GM12874 (cell line): ENCODE measurements at regions not wholly inside any gene's neighbourhood (a gene's known extent, or its start where the extent isn't known, plus 50 kb on each side); places are given as distances from the start of the nearest gene placed in this dataset.

ENCODE experiments used
- TF ChIP-seq, protein P1 (sequence below): IDR thresholded peaks from 2 replicates; pipeline ENCODE4 v1.5.1; 2011; ENCODE audit warnings: low read depth, mild to moderate bottlenecking, control low read depth, low read length, moderate library complexity; ENCODE audit not compliant: insufficient read depth

DNA sequence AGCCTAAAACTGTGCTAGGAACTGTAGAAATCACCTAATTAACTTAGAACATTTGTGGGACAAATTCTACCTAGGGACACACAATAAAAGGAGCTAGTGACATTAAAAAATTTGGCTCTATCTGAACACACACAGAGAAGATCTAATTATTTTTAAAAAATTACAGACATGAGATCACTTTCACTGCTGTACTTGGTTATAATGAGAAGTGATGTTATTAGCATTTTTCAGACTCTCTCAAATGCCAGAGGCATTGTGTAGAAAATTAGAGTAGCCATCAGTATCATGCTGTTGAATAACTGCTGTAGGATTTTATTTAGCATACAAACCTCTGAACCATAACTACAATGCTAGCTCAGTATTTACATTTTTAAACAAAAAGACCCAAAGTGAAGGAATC lies 109.1 kb upstream of the ANK2 start:
- TF ChIP-seq, protein P1, sequence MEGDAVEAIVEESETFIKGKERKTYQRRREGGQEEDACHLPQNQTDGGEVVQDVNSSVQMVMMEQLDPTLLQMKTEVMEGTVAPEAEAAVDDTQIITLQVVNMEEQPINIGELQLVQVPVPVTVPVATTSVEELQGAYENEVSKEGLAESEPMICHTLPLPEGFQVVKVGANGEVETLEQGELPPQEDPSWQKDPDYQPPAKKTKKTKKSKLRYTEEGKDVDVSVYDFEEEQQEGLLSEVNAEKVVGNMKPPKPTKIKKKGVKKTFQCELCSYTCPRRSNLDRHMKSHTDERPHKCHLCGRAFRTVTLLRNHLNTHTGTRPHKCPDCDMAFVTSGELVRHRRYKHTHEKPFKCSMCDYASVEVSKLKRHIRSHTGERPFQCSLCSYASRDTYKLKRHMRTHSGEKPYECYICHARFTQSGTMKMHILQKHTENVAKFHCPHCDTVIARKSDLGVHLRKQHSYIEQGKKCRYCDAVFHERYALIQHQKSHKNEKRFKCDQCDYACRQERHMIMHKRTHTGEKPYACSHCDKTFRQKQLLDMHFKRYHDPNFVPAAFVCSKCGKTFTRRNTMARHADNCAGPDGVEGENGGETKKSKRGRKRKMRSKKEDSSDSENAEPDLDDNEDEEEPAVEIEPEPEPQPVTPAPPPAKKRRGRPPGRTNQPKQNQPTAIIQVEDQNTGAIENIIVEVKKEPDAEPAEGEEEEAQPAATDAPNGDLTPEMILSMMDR = no peak

DNA sequence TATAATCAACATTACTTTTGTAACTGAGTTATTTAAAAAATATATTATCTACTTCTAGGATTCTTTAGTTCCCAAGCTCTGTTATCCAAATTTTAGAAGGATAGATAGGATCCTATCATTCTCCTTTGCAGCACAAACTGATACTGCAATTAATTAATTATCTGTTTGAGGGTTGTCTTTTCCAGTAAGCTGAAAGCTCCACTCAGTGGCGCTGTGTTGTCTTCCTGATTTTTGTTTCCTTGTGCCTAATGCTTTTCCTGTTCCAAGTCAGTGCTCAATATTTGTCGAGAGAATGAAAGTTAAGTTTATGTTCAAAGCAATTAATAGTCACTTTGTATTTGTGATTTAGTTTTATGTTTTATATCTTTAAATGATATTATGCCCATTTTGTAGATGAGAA lies 107.4 kb upstream of the ANK2 start:
- TF ChIP-seq, protein P1 = no peak

DNA sequence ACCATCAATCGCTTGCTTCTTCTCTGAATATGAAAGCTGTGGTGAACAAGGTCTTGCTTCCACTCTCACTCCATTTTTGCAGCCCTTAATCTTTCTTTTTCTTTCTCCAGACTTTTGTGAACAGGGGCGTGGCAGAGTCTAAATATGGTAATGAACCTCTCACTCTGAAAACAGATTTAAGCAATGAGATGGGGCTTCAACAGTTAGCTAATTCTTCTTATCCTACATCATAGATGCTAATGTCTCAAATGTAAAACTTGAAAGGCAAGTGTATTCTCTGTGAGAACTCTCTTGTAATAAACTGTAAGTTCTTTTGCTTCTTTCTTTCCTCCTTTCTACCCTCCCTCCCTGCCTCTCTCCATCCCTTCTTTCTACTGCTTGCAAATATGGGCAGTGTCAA lies 106.5 kb upstream of the ANK2 start:
- TF ChIP-seq, protein P1 = no peak

DNA sequence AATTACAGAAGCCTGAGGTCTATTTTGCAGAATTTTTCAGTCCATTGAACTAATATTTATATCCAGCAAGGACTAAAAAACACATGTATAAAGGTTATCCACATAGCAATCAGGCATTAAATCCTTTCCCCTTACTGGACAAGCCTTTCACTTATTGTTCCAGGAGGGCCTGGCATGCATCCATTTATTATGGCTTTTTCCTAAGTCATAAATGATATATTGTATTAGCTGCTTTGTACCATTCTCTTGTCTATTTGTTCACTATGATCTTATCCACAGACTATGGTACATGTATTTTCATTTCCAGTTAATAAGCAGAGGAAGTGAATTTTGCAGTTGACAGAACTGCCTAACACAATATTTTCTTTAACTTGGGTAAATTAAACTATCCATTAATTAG lies 105.4 kb upstream of the ANK2 start:
- TF ChIP-seq, protein P1 = no peak

DNA sequence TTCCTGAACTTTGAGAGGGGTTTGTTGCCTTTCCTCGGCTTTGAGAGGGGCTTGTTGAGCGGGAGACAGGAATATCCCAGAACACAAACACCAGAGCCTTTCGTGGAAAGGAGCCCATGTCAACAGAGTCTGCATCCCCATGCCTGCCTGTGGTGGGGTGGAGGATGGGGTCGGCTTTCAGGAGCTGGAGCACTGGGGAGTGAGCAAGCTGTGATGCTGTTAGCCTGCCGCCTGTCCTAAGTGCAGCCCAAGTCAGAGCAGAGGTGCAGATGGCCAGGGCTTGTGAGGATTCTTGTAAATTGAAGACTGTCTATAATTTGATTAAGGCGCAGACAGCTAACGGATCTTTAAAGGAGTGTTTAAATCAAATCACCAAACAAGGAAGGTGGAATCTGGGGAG lies 103.3 kb upstream of the ANK2 start:
- TF ChIP-seq, protein P1 = no peak

DNA sequence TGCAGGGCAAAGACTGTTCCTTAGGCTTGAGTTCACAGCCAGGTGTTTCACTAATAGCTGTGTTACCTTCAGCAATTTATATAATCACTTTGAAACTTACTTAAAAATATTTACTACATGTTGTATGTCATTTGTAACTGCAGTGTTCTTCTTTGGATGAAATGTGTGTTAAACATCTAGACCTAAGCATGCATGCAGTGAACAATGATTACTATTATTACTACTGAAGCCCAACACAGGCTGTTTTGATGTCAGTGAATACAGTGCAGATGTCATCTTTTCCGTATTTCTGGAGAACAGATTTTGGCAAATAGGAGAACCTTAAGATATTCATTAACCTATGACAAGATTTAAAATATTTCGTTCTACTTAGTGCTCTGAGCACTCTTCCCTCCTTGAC lies 101.8 kb upstream of the ANK2 start:
- TF ChIP-seq, protein P1 = no peak

DNA sequence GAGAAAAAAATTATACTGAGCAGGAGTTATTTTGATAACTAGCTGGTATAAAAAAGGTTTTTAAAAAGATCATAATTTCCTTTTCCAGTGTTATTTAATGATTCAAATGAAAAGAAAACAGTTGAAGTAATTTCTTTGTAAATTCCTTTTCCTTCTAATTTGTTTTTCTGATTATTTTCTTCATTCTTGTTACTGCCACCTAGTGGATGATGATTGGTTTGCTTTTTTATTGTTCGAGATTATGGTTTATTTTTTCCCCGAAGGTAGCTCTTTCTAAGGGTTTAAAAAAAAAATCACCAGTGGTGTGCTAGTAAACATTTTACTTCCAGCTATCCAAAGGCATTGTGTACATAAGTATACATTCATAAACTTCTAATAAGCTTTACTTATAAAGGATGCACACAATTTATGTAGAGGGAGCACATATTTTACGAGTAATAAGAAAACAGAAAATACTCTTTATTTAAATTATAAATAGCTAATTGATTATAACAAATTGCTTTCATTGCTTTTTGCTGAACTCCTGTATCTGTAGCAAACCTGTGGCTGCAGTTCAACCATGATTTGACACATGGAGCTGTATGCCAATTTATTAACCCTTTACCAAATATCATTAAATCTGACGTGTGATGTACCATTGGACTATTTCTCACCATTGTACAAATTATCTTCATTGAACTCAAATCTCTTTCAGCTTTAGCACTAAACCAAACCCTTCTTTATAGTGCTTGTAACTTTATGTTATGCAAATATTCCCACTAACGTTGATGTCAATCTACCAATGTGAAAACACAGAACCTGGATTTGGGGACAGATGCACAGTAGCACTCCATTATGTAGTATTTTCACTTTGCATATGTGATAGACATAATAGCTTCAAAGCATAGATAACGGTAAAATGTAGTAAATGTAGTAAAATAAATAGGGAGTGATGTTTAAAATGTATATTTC lies 97.8 kb upstream of the ANK2 start:
- TF ChIP-seq, protein P1 = peak; percentile 21; the same call in 1 of the 2 replicates
